ENCODE measurements at regions not wholly inside any gene's neighbourhood (a gene's known extent, or its start where the extent isn't known, plus 50 kb on each side); places are given as distances from the start of the nearest gene placed in this dataset.

DNA sequence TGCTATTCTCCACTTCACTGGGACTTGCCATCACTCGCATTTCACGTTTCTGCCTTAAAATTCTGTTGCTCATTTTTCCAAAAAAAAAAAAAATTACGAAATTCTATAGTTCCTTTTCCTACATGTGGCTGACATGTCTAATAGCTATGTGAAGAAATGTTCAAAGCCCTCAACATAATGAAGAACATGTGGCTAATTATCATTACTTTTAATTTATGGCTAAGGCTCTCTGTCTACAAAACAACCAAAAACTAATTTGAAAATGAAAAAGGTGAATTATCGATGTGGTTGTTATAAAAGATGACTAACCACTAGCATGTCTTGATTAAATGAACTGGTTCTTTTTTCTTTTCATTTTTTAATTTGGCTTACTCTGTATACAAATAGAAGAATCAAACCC lies 940.0 kb downstream of the EFNB2 start:
- Histone ChIP-seq H3K36me3 (no peaks in the 10 kb centered on the region), H3K4me3 (ENCODE audit: low read depth, low read length) (no peak overlapping the region), H3K27ac (no peak overlapping the region), H3K27me3 (ENCODE audit: insufficient read depth, low read depth, severe bottlenecking) (no peaks in the 10 kb centered on the region), H3K9me3 (ENCODE audit: severe bottlenecking) (peaks cover 3% of the 10 kb centered on the region)
- TF ChIP-seq, protein P1, sequence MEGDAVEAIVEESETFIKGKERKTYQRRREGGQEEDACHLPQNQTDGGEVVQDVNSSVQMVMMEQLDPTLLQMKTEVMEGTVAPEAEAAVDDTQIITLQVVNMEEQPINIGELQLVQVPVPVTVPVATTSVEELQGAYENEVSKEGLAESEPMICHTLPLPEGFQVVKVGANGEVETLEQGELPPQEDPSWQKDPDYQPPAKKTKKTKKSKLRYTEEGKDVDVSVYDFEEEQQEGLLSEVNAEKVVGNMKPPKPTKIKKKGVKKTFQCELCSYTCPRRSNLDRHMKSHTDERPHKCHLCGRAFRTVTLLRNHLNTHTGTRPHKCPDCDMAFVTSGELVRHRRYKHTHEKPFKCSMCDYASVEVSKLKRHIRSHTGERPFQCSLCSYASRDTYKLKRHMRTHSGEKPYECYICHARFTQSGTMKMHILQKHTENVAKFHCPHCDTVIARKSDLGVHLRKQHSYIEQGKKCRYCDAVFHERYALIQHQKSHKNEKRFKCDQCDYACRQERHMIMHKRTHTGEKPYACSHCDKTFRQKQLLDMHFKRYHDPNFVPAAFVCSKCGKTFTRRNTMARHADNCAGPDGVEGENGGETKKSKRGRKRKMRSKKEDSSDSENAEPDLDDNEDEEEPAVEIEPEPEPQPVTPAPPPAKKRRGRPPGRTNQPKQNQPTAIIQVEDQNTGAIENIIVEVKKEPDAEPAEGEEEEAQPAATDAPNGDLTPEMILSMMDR (IDR thresholded peaks at IDR 0.05; ENCODE audit: low read depth, low read length): no peak
- no peak for DNase-seq

GRCh38 chr13:105591277-105591676 lies 944.2 kb downstream of the EFNB2 start:
- Histone ChIP-seq H3K27ac (no peak overlapping the region), H3K9me3 (ENCODE audit: severe bottlenecking) (no peaks in the 10 kb centered on the region), H3K36me3 (no peaks in the 10 kb centered on the region), H3K4me3 (ENCODE audit: low read depth, low read length) (no peak overlapping the region), H3K27me3 (ENCODE audit: insufficient read depth, low read depth, severe bottlenecking) (no peaks in the 10 kb centered on the region)
- no peak for DNase-seq
- TF ChIP-seq, protein P1 (IDR thresholded peaks at IDR 0.05; ENCODE audit: low read depth, low read length): no peak

GRCh38 chr13:105587786-105588185 lies 947.7 kb downstream of the EFNB2 start:
- TF ChIP-seq, protein P1 (IDR thresholded peaks at IDR 0.05; ENCODE audit: low read depth, low read length): no peak
- Histone ChIP-seq H3K27ac (no peak overlapping the region), H3K27me3 (ENCODE audit: insufficient read depth, low read depth, severe bottlenecking) (no peaks in the 10 kb centered on the region), H3K36me3 (no peaks in the 10 kb centered on the region), H3K9me3 (ENCODE audit: severe bottlenecking) (no peaks in the 10 kb centered on the region), H3K4me3 (ENCODE audit: low read depth, low read length) (no peak overlapping the region)
- no peak for DNase-seq

DNA sequence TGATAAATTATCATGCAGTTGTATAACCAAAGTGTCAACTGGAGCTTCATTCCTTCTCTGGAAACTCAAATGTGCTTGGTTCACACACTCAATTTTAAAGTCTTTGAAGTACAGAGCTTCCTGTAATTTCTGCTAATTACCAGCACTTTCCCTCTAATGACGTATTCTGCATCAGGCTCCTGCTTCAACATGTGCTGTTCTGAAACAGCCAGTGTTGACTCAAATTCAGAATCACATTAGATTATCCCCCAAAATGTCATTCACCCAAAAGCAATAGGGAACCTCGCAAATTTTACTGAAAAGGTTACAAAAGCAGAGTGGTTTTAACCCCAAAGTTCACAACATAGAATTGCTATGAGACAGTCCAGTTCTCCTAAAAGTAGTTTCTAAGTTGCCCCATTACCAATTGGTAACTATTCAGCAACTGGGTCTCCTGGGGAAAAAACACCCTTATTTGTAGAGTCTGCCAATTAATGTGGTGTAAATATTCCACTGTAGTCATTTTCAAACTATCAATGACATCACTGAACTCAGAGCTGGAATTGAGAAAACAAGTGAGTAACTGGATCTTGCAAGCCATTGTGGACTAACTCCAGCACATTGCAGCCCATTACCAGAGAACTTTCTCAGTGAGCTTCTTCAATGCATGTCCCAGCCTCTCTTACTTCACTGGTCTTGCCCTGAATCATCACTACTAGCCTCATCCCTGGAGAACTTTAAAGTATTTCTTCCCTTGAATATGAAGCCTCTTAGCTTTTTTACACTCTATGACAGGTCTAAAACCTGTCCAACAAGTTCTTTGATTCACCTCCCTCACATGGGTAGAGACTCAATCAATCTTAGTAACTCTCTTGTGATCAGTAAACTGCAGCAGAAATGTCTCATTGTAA lies 955.4 kb downstream of the EFNB2 start:
- no peaks in the 10 kb centered on the region for H3K27me3 ChIP-seq (ENCODE audit: insufficient read depth, low read depth, severe bottlenecking)
- H3K27ac ChIP-seq: no peak overlapping the region
- TF ChIP-seq, protein P1 (IDR thresholded peaks at IDR 0.05; ENCODE audit: low read depth, low read length): no peak
- no peak for DNase-seq
- no peak overlapping the region for H3K4me3 ChIP-seq (ENCODE audit: low read depth, low read length)
- no peaks in the 10 kb centered on the region for H3K9me3 ChIP-seq (ENCODE audit: severe bottlenecking)
- no peaks in the 10 kb centered on the region for H3K36me3 ChIP-seq

- H3K9me3 ChIP-seq (ENCODE audit: severe bottlenecking): no peaks in the 10 kb centered on the region
- no peaks in the 10 kb centered on the region for H3K36me3 ChIP-seq
- no peak for DNase-seq
- H3K27me3 ChIP-seq (ENCODE audit: insufficient read depth, low read depth, severe bottlenecking): no peaks in the 10 kb centered on the region
- H3K27ac ChIP-seq: no peak overlapping the region
- H3K4me3 ChIP-seq (ENCODE audit: low read depth, low read length): no peak overlapping the region
- TF ChIP-seq, protein P1 (IDR thresholded peaks at IDR 0.05; ENCODE audit: low read depth, low read length): no peak
These were observed 962.3 kb downstream of the EFNB2 start for GRCh38 chr13:105573136-105573535.
